ENCODE measurements at regions not wholly inside any gene's neighbourhood (a gene's known extent, or its start where the extent isn't known, plus 50 kb on each side); places are given as distances from the start of the nearest gene placed in this dataset.

GRCh38 chr1:31524186-31524901, 52.0 kb upstream of the TINAGL1 start (continued):
- TF ChIP-seq SKI (IDR thresholded peaks at IDR 0.05; ENCODE audit: partially characterized antibody) (no peak), ASH2L (IDR thresholded peaks at IDR 0.05; ENCODE audit: insufficient read length, low read depth, low read length) (no peak), CENPX (CRISPR knock-in tag; IDR thresholded peaks at IDR 0.05) (no peak), NR3C1 (CRISPR knock-in tag; IDR thresholded peaks at IDR 0.05) (no peak), KAT7 (CRISPR knock-in tag; IDR thresholded peaks at IDR 0.05; ENCODE audit: borderline replicate concordance) (0 out of 2 replicates have a peak, but pooled peaks have one; percentile 7), GABPA (IDR thresholded peaks at IDR 0.05; ENCODE audit: low read depth, low read length) (no peak), GABPA (CRISPR knock-in tag; IDR thresholded peaks at IDR 0.05; ENCODE audit: low read depth) (no peak), THAP11 (CRISPR knock-in tag; IDR thresholded peaks at IDR 0.05) (0 out of 2 replicates have a peak, but pooled peaks have one; percentile 17), ZNF839 (CRISPR knock-in tag; IDR thresholded peaks at IDR 0.05; ENCODE audit: borderline replicate concordance) (no peak), HDAC1 (CRISPR knock-in tag; IDR thresholded peaks at IDR 0.05) (no peak), RORA (CRISPR knock-in tag; IDR thresholded peaks at IDR 0.05) (no peak), TSC22D2 (CRISPR knock-in tag; IDR thresholded peaks at IDR 0.05; ENCODE audit: borderline replicate concordance) (no peak), GATAD1 (CRISPR knock-in tag; IDR thresholded peaks at IDR 0.05) (no peak), ZNF441 (CRISPR knock-in tag; IDR thresholded peaks at IDR 0.05; ENCODE audit: borderline replicate concordance) (0 out of 2 replicates have a peak, but pooled peaks have one; percentile 31), ZNF724P (CRISPR knock-in tag; IDR thresholded peaks at IDR 0.05; ENCODE audit: borderline replicate concordance) (no peak), ZNF282 (IDR thresholded peaks at IDR 0.05; ENCODE audit: partially characterized antibody) (no peak), U2AF1 (optimal IDR thresholded peaks at IDR 0.05; ENCODE audit: low read depth, low read length) (no peak), MEIS1 (CRISPR knock-in tag; IDR thresholded peaks at IDR 0.05; ENCODE audit: borderline replicate concordance) (no peak), SKIL (CRISPR knock-in tag; IDR thresholded peaks at IDR 0.05; ENCODE audit: borderline replicate concordance) (no peak), MED1 (CRISPR knock-in tag; IDR thresholded peaks at IDR 0.05) (no peak; the same call in 1 of the 2 replicates), IRF2 (CRISPR knock-in tag; IDR thresholded peaks at IDR 0.05) (no peak), CEBPG (CRISPR knock-in tag; IDR thresholded peaks at IDR 0.05) (peak; percentile 71), ZNF292 (CRISPR knock-in tag; IDR thresholded peaks at IDR 0.05; ENCODE audit: borderline replicate concordance, low read depth) (0 out of 2 replicates have a peak, but pooled peaks have one; percentile 23)
- TF ChIP-seq, protein P1, sequence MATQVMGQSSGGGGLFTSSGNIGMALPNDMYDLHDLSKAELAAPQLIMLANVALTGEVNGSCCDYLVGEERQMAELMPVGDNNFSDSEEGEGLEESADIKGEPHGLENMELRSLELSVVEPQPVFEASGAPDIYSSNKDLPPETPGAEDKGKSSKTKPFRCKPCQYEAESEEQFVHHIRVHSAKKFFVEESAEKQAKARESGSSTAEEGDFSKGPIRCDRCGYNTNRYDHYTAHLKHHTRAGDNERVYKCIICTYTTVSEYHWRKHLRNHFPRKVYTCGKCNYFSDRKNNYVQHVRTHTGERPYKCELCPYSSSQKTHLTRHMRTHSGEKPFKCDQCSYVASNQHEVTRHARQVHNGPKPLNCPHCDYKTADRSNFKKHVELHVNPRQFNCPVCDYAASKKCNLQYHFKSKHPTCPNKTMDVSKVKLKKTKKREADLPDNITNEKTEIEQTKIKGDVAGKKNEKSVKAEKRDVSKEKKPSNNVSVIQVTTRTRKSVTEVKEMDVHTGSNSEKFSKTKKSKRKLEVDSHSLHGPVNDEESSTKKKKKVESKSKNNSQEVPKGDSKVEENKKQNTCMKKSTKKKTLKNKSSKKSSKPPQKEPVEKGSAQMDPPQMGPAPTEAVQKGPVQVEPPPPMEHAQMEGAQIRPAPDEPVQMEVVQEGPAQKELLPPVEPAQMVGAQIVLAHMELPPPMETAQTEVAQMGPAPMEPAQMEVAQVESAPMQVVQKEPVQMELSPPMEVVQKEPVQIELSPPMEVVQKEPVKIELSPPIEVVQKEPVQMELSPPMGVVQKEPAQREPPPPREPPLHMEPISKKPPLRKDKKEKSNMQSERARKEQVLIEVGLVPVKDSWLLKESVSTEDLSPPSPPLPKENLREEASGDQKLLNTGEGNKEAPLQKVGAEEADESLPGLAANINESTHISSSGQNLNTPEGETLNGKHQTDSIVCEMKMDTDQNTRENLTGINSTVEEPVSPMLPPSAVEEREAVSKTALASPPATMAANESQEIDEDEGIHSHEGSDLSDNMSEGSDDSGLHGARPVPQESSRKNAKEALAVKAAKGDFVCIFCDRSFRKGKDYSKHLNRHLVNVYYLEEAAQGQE (IDR thresholded peaks at IDR 0.05; ENCODE audit: borderline replicate concordance in 1 of 2, low read depth in 1 of 2, low read length in 2 of 2), result no peak
- TF ChIP-seq, protein P2, sequence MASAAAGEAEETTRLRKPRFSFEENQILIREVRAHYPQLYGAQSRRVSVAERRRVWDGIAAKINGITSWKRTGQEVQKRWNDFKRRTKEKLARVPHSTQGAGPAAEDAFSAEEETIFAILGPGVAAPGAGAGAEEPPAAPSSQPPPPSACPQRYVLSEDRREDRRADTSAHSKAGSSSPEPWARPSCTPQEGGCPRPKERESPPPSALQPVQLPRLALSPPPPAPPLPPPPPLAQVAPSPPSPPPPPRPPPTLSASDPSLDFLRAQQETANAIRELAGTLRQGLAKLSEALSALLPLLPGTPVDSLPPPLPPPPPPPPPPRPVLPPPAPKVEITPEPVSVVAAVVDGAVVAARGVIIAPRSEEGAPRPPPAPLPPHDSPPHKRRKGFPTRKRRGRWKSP (CRISPR knock-in tag; IDR thresholded peaks at IDR 0.05), result 0 out of 2 replicates have a peak, but pooled peaks have one; percentile 24

Data from HepG2 (cell line).